NOMO-1 treated with dmso at 0.1 percent for 144 hours (cell line): ENCODE measurements at regions not wholly inside any gene's neighbourhood (a gene's known extent, or its start where the extent isn't known, plus 50 kb on each side); places are given as distances from the start of the nearest gene placed in this dataset.
"Not testable (repeated sequence)": the region's sequence is repeated elsewhere in the genome, so short reads cannot be mapped to it uniquely, and the experiment has no call there.

ENCODE experiments used
- DNase-seq: peaks from one replicate; lab custom pipeline; 2025; ENCODE audit not compliant: unreplicated experiment; lab: John Stamatoyannopoulos, UW

- DNase-seq: no peak
These were observed 363.2 kb upstream of the RORB start for GRCh38 chr9:74133921-74134320.

DNA sequence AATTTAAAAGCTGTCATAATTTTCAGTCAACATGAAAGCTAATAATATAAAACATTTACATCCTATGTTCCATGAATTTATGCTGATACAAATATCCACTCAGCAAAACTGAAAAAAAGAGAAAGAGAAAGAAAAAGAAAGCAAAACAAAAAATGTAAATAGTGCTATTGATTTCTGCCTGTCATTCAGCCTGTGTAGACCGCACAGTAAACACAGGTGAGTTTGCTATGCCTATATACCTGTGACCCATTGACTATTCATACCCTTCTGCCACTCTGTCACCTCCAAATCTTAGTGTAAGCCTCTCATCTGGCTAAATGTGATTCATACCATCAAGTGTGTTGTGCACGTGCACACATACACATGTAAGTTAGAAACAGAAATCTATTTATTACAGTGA, 359.0 kb upstream of the RORB start:
- no peak for DNase-seq

DNA sequence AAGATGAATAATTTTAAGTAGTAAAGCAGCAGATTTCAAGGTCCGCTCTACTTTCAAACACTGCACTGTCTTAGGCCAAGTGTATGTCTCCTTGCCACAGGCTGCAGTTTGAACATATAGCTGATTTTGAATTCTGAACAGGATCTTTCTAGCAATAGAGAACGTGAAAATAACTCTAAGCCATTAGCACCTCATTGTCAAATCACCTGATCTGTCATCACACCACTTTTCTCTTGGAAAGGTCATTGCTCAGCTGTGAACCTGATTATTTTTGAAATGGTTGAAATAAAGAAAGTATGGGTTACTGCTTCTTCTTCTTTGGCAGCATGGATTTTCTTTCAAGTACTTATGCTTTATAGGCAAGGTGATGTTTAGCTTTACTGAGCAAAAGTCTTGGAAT, 357.0 kb upstream of the RORB start:
- no peak for DNase-seq

DNA sequence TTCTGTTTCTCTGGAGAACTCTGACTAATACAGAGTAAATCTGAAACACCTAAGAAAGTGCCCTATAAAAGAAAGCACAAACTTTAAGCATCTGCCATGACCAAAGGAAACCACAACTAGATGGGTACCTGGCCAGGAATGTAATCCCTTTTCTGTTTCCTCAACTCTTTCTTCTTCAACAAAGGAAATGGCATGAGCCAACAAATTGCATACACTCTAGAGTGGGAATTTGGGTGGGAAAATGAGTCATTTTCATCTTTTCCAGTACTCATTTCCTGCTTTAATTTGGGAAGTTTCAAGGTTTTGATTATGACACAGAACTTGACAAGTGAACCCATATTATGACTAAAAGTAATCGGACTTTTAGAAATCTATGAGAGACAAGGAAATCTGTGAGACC, 349.2 kb upstream of the RORB start:
- DNase-seq: no peak

DNA sequence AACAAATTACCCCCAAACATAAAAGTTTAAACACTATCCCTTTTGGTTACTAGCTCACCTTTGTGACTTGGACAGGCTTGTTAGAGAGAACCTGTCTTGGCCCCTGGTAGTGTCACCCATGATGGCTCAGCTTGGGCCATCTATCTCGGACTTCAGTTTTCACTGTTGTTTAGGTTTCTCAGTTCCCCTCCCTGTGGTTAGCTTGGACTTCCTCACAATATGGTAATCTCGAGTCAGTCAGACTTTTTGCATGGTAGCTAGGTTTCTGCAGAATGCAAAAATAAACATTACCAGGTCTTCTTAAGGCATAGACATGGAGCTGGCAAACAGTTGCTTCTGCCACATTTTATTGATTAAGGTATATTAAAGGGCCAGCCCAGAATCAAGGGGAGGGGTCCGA, 324.3 kb upstream of the RORB start:
- DNase-seq: peak; percentile 13

- DNase-seq: no peak
These were observed 323.9 kb upstream of the RORB start for GRCh38 chr9:74173284-74173683.

DNA sequence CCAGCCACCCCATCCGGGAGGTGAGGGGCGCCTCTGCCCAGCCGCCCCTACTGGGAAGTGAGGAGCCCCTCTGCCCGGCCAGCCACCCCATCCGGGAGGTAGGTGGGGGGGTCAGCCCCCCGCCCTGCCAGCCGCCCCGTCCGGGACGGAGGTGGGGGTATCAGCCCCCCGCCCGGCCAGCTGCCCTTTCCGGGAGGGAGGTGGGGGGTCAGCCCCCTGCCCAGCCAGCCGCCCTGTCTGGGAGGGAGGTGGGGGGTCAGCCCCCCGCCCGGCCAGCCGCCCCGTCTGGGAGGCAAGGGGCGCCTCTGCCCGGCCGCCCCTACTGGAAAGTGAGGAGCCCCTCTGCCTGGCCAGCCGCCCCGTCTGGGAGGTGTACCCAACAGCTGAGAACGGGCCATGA, 299.4 kb upstream of the RORB start:
- DNase-seq: not testable (repeated sequence)

DNA sequence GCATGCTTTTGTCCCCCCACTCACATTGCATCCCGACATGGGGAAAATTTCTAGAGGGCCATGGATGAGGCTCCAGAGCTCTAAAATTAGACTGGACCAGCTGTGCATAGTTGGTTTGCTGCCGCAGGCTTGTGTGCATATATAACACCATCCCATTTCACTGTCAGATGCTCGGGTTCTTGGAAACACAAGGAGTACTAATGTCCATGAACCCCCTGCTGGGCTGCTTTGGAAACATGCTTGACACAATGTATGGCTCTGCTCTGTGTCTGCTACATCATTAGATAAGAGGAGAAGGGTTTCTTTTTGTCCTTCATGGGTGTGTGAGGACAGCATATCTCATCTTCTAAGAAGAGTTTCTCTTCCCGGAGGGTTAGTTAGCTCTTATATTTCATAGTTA, 292.1 kb upstream of the RORB start:
- DNase-seq: no peak

- DNase-seq: no peak
These were observed 278.6 kb upstream of the RORB start for GRCh38 chr9:74218385-74219063.

DNA sequence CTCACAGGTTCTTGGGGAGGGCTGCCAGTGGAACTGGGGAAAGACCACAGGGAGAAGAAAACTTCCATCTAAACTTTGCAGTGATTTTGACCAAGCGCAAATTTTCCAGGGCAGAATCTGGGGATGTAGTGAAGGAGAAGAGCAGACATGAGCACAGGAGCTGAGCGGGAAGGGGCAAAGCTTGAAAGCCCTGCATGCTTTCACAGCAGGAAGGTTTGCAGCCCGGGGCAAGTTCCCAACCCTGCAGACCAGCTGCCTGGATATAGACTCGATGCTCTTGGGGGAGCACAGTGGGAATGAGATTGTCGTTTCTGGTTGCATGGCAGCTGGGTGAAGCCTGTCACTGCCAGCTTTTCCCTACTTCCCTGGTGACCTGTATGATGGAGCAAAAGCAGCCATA, 276.8 kb upstream of the RORB start:
- DNase-seq: no peak

DNA sequence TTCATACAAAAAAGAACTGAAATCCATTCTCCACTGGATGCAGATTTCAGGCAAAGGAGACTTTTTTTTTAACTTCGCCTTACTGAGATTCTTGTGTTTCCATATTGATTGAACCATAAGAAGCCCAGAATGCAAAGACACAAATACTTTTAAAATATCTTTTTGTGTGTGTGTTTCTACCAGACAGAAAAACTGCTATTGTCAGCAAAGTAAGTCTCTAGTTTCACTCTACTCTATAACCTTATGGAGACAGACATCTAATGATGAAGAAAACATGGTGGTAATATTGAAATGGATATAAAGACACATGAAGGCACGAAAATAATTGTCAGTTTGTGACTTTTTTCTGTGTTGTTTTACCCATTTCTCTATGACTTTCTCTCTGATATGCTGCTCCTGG, 260.3 kb upstream of the RORB start:
- DNase-seq: no peak

- DNase-seq: no peak
These were observed 251.2 kb upstream of the RORB start for GRCh38 chr9:74245866-74246497.

GRCh38 chr9:74255489-74255984, 241.6 kb upstream of the RORB start:
- no peak for DNase-seq

- no peak for DNase-seq
These were observed 221.1 kb upstream of the RORB start for GRCh38 chr9:74275872-74276508.

DNA sequence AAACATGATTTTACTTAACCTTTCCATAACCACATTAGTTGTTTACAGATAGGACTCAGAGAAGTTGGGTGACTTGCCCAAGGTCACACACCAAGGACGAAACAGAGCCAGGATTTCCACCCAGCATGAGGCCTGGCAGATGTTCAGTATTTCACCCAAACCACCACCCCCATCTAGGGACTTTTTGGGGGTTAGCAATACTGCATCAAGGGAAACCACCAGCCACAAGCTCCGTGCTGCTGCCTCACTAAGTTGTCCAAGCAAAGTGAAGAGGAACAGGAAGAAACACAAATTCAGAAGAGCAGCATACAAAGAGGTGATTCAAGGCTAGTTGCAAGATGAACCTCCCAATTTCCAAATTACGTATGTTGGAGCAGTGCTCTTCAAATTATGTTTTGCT, 219.6 kb upstream of the RORB start:
- no peak for DNase-seq

GRCh38 chr9:74281674-74282073, 215.5 kb upstream of the RORB start:
- no peak for DNase-seq

- no peak for DNase-seq
These were observed 214.4 kb upstream of the RORB start for GRCh38 chr9:74282526-74283253.

DNA sequence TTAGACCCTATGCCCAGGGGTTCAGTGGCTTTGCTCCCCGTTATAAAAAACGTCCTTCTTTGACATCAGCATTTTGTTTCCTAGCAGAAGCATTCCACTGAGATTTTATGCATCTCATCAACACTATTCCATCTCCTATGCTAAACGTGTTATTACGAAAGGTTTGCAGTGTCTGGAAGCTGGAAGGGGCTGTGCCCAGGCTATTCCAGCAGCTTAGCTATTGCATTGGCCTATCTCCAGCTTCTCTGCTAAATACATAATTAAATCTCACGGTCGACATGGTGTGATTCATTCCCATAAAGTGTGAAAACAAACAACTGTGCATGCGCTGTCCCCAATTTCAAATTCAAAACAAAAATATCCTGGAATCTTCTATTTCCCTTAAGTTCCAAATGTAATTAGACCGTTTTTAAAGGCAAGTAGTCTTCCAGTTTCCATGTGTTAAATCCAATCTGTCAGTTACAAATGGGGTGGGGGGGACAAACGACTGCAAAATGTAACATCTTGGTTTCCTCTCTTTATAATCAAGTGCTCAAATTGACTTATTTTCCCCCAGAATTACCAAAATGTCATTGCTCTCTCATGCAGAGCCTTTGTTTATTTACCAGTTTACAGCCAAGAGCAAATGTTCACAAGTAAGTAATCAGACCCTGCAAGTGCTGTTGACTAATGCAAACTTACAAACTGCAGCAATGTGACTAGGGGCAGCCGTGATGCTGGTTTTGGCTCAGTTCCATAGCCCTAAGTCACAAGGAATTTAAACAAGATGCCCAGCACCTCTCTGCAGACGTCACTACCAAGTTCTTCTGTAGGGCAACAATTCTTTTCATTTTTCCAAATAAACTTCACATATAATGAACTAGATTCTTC, 212.3 kb upstream of the RORB start:
- DNase-seq: no peak

GRCh38 chr9:74293479-74293878, 203.7 kb upstream of the RORB start:
- DNase-seq: no peak

DNA sequence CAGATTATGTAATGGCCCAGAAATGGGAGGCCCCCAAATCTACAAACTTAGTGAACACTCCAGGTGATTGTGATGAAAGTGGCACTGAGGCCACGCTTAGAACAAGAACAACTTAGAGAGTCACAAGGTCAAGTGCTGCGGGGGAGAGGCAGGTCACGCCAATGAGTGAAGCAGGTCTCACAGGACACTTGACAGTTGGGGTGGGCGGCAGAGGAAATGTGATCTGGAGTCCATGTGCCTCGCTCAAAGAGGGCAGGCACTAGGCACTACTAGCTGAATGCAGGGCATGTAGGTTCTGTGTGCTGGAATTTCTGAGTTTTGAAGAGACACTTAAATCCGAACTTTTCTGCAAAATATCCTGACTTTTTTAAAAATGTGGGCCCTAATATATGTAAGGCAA, 193.2 kb upstream of the RORB start:
- no peak for DNase-seq

DNA sequence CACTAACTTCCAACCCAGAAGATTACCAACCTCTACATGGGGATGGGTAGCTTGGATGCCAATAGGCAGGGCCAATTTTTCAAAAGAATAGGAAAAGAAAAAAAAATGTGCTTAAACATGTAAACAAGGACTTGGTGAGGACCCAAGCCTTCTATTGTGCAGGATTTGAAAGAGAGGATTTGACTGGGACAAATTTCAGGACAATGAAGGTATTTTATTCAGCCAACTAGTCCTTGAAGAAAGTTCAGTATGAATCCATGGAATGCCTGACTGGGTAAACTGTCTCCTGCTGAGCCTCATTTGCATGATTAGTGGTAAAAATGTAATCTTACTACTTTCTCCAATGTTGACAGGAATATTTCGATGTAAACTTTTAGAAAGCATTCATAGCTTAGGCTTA, 192.5 kb upstream of the RORB start:
- no peak for DNase-seq
